ENCODE measurements at regions not wholly inside any gene's neighbourhood (a gene's known extent, or its start where the extent isn't known, plus 50 kb on each side); places are given as distances from the start of the nearest gene placed in this dataset.

GRCh38 chr4:18938343-18939099, 917.0 kb upstream of the LCORL start:
- in situ Hi-C loops (cut with MboI; ENCODE audit: low sequenced_read_pairs), result no loop called here

DNA sequence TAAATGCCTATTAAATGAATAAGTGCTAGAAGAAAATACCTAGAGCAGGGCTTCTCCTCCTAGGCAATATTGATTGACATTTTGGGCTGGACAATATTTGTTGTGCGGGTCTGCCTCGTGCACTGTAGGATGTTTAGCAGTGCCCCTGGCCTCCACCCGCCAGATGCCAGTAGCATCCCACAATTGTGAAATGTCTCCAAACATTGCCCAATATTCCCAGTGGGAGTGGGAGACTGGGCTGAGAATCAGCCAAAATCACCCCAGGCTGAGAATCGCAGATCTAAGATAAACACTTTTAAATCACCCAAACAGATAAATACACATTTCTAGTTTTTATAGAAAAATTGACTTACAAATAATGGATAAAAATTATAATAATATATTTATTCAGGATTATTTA, 916.2 kb upstream of the LCORL start:
- in situ Hi-C loops (cut with MboI; ENCODE audit: low sequenced_read_pairs), result no loop called here

GRCh38 chr4:18937080-18937479, 915.5 kb upstream of the LCORL start:
- in situ Hi-C loops (cut with MboI; ENCODE audit: low sequenced_read_pairs), result no loop called here

DNA sequence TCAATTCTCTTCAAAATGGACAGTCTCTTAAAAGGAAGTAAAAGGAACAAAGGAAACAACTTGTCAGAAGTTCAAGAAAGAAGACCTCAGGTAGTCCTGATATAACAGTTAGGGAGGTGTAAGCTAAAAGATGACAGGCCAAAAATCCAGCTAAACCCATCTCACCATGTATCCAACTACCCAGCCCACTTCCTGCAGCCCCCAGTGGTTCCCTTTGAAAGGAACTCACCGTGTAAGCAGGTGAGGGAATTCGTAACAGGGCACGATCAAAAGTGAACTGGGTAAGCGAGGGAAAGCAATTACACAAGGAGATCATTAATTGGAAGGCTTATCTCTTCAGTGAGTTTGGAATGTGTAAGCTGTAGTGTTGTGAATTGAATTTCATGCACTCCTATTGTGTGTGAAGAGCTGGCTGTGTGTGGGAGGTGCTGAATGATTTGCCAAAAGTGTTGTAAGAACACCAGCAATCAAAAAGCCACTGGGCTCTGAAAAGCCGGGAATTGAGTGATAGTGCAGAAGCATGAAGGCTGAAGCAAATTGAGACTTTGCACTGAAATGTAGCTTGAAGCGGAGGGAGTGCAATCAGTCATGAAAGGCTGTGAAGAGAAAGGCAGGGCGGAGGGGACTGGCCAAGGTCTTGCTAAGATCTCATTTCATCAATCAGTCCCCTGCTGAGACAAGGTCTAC, 914.2 kb upstream of the LCORL start:
- in situ Hi-C loops (cut with MboI; ENCODE audit: low sequenced_read_pairs), result no loop called here

GRCh38 chr4:18934197-18934596, 912.6 kb upstream of the LCORL start:
- in situ Hi-C loops (cut with MboI; ENCODE audit: low sequenced_read_pairs), result no loop called here

- in situ Hi-C loops (cut with MboI; ENCODE audit: low sequenced_read_pairs), result no loop called here
Measured at GRCh38 chr4:18932730-18933339, 911.3 kb upstream of the LCORL start.

DNA sequence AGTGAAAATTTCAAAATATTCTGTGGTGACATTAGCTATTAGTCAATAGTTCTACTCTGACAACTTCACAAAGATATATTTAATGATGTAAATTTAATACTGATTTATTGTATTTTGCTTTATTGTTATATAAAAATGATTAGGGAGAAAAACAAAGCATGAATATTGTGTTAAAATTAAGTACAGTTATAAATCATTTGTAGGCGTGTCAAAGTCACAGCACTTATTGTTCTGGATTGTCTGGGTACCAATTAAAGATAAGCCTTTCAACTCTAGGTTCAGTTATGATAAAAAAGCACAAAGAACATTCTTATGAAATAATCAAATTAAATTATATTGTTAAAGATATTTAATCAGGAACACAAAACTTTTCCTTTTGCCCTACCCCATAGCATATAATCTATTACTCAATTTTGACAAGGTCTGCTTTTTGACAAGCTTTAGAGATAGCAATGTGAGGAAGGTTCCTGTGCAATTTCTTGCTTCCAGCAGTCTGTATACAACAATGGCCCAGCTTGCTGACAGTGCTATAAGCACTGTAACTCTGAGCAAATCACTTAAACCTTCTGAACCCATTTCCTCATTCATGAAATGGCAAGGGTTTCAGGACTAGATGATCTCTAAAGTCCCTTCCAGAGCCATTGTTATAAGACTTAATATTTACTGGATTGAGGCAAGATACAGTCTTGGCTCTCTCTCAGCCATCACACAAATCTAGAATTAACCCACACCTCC, 910.3 kb upstream of the LCORL start:
- in situ Hi-C loops (cut with MboI; ENCODE audit: low sequenced_read_pairs), result no loop called here

DNA sequence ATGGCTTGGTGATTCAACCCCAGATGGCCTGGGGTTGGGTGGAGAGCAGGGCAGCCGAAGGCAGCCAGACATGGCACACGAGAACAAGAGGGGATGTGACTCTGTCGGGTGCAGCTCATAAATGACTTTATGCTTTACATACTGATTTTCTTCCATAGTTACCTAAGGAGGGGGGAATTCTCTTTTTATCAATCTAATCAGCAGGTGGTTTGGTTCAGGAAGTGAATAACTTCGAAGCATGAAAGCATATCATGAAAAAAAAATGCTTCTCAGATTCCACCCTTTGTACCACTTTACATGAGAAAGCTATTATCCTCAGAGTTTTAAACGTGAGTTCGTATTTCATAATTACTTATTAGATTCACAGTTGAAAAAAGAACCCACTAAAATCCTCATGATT, 908.9 kb upstream of the LCORL start:
- in situ Hi-C loops (cut with MboI; ENCODE audit: low sequenced_read_pairs), result no loop called here

- in situ Hi-C loops (cut with MboI; ENCODE audit: low sequenced_read_pairs), result no loop called here
Measured at GRCh38 chr4:18923496-18924161, 902.1 kb upstream of the LCORL start.

GRCh38 chr4:18917689-18918088, 896.1 kb upstream of the LCORL start:
- in situ Hi-C loops (cut with MboI; ENCODE audit: low sequenced_read_pairs), result no loop called here

GRCh38 chr4:18914182-18914581, 892.6 kb upstream of the LCORL start:
- in situ Hi-C loops (cut with MboI; ENCODE audit: low sequenced_read_pairs), result no loop called here

DNA sequence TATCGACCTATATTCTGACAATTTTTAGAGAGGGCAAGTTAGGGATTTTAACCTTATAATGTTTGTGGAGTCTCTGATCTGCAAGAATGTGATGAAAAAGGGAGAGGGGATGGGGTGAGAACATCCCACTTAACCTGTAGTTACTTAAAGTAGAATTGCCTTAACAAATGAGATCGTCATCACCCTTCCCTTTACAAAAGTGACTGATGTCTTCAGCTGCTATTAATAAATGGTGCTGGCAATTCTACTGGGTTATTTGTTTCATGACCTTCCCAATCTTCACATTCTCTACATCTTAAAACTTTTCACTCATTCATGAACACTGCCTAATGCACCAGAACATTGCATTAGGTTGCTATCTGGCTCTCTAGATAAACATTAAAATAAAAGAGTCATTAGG, 873.4 kb upstream of the LCORL start:
- in situ Hi-C loops (cut with MboI; ENCODE audit: low sequenced_read_pairs), result no loop called here

- in situ Hi-C loops (cut with MboI; ENCODE audit: low sequenced_read_pairs), result no loop called here
Measured at GRCh38 chr4:18882468-18882867, 860.9 kb upstream of the LCORL start.

- in situ Hi-C loops (cut with MboI; ENCODE audit: low sequenced_read_pairs), result no loop called here
Measured at GRCh38 chr4:18881556-18881955, 860.0 kb upstream of the LCORL start.

DNA sequence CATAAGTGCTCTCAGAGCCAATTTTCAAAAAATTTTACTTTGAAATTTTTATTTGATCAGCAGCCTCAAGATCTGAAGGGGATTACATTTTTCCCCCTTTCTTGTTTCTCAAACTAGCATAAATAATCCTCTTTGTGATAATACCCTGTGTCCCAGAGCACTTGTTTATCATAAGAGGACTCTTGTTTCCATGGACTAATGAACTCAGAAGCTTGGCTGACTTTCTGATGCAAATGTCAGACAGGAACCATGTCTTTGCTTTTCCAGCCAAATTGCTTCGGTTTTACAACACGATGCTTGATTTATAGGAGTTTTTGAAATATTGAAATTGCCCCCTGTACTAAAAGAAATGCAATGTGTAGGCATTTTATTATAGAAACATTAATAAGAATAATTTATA, 859.3 kb upstream of the LCORL start:
- in situ Hi-C loops (cut with MboI; ENCODE audit: low sequenced_read_pairs), result no loop called here

DNA sequence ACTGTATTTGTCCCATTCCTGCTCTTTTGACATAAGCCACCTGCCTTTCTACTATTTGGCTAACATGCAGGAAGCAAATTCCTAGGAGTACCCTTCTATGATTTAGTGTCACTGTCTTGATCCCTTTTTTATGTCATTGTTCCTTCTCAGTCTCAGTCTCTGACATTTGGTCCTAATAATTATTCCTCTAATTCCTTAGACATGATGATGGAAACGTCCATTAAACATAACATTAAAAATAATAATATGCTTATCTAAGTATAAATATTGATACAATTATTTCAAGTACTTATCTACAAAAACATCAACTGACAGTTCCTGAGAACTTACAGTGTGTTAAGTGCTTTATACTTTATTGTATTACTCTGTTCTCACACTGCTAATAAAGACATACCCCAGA, 857.0 kb upstream of the LCORL start:
- in situ Hi-C loops (cut with MboI; ENCODE audit: low sequenced_read_pairs), result no loop called here

DNA sequence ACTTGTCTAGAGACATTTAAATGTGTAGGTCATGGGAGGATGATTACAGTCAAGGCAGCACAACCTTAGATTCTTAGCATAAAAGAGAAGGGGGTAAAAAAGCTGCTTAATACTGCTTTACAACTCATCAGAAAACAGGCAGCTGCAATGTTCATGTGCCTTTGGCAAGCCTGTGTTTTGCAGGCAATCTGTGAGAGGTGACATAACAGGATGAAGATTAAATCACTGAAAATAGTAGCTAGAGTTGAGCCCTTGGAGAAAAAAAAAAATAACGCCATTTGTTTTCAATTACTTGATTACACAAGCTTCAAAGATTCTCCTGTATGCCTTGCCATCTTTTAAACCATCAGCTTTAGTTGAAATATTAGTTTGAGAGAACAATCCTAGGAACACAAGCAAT, 847.6 kb upstream of the LCORL start:
- in situ Hi-C loops (cut with MboI; ENCODE audit: low sequenced_read_pairs), result no loop called here

GRCh38 chr4:18860836-18861530, 839.4 kb upstream of the LCORL start:
- in situ Hi-C loops (cut with MboI; ENCODE audit: low sequenced_read_pairs), result no loop called here

GRCh38 chr4:18859468-18859867, 837.9 kb upstream of the LCORL start:
- in situ Hi-C loops (cut with MboI; ENCODE audit: low sequenced_read_pairs), result no loop called here

DNA sequence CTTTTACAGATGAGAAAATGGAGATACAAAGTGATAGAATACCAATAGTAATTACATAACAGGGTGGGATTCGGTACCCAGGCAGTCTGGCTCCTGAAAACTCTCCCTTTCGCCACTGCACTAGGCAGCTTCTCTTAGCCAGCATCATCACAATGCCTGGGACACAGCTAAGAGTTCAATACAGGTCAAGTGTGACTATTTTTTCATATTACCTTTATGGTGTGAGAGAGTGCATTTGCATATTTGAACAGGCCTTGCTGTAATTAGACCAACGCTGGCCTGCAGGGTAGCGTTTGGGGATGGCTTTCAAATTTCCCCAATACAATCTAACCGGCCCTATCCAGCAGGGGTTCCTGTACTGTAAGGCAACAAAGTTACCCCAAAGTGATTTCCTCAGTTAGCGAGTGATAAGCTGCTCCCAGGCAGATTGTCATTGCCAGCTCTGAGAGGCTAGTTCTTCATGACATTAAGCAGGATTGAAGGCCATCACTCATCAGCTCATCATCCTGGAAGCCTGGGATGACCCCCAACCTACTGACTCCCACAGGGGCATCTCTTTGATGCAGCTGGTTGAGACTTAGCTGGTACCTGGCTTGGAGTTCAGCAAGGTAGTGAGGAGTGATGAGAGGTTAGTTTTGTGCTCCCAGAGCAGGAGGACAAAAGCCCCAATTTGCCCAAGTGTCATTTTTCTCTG, 836.8 kb upstream of the LCORL start:
- in situ Hi-C loops (cut with MboI; ENCODE audit: low sequenced_read_pairs), result no loop called here

Data from HL-60/S4 (cell line).